Ishikawa (cell line): ENCODE measurements at regions not wholly inside any gene's neighbourhood (a gene's known extent, or its start where the extent isn't known, plus 50 kb on each side); places are given as distances from the start of the nearest gene placed in this dataset.

Source experiments
- EGR1 ChIP-seq: IDR thresholded peaks from 2 replicates; pipeline ENCODE4 v1.6.1; 2012
- EP300 ChIP-seq: IDR thresholded peaks from 2 replicates; pipeline ENCODE4 v1.6.1; 2012; ENCODE audit warnings: borderline replicate concordance
- FOXM1 ChIP-seq: IDR thresholded peaks from 2 replicates; pipeline ENCODE4 v1.6.1; 2012; ENCODE audit warnings: low read depth, borderline replicate concordance
- MAX ChIP-seq: IDR thresholded peaks from 2 replicates; pipeline ENCODE4 v1.6.1; 2012
- REST ChIP-seq: IDR thresholded peaks from 2 replicates; pipeline ENCODE4 v1.6.1; 2012; ENCODE audit warnings: low read depth, mild to moderate bottlenecking

DNA sequence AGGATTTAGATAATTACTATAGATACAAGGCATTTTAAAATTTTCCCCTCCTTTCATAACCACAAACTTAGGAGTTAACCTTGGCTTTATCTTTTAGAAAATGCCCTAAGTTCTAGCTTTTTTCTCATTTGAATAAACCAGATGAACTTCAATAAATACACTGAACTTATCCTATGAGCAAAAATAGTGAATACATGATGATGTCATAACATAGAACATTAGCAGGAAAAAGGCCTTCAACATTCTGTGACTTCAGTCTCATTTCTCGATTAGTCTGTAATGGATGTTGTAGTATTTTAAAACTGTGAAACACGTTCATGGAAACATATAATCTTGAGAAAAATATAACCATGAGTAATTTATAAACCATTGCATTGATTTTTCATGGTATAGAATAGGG lies 550.7 kb downstream of the PKHD1 start:
- TF ChIP-seq MAX, result no peak
- no peak for TF ChIP-seq REST
- no peak for TF ChIP-seq EP300
- TF ChIP-seq EGR1, result no peak
- TF ChIP-seq FOXM1, result no peak
